ENCODE measurements at regions not wholly inside any gene's neighbourhood (a gene's known extent, or its start where the extent isn't known, plus 50 kb on each side); places are given as distances from the start of the nearest gene placed in this dataset.

DNA sequence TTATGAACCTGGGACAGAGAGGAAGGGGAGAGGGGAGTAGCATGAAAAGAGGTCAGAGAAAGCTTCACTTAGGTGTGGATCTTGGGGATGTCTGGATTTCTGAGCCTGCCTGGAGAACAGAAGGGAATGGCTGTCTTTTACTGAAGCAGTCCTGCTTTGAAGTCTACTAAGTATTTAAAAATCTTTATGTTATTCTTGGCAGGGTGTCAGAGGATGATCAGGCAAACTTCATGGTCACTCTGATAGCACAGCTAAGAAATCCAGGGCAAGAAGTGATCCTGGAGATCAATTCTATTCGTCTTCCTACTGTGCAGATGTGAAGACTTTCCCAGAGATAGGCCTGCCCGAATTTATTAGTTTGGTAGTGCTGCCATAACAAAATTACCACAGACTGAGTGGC lies 464.4 kb upstream of the BOD1L1 start:
- TF ChIP-seq, protein P1, sequence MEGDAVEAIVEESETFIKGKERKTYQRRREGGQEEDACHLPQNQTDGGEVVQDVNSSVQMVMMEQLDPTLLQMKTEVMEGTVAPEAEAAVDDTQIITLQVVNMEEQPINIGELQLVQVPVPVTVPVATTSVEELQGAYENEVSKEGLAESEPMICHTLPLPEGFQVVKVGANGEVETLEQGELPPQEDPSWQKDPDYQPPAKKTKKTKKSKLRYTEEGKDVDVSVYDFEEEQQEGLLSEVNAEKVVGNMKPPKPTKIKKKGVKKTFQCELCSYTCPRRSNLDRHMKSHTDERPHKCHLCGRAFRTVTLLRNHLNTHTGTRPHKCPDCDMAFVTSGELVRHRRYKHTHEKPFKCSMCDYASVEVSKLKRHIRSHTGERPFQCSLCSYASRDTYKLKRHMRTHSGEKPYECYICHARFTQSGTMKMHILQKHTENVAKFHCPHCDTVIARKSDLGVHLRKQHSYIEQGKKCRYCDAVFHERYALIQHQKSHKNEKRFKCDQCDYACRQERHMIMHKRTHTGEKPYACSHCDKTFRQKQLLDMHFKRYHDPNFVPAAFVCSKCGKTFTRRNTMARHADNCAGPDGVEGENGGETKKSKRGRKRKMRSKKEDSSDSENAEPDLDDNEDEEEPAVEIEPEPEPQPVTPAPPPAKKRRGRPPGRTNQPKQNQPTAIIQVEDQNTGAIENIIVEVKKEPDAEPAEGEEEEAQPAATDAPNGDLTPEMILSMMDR (IDR thresholded peaks at IDR 0.05): no peak
- TF ChIP-seq EP300 (IDR thresholded peaks at IDR 0.05) (no peak), POLR2A (IDR thresholded peaks at IDR 0.05; ENCODE audit: low read depth) (no peak)

All from esophagus muscularis mucosa (tissue), 4 donors.